ENCODE measurements at regions not wholly inside any gene's neighbourhood (a gene's known extent, or its start where the extent isn't known, plus 50 kb on each side); places are given as distances from the start of the nearest gene placed in this dataset.
"Not testable (repeated sequence)": the region's sequence is repeated elsewhere in the genome, so short reads cannot be mapped to it uniquely, and the experiment has no call there.

DNA sequence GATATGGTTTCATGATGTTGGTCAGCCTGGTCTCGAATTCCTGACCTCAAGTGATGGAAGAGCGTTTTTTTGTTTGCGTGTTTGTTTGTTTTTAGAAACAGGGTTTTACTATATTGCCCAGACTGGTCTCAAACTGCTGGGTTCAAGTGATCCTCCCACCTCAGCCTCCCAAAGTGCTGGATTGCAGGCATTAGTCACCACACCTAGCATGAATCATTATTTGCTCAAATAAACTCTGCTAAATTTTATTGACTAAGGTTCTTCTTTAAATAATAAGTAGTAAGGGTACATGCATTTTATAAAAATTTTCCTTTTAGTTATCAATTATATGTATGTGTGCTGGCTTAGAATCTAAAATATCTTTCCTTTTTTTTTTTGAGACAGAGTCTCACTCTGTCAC is 52.9 kb downstream of the ZBTB9 start:
- peaks cover 2% of the 10 kb centered on the region for H3K27me3 Mint-ChIP-seq
- H3K27ac Mint-ChIP-seq: no peak overlapping the region
- no peak for DNase-seq (ENCODE audit: low spot score in 2 of 2)
- peaks cover 11% of the 10 kb centered on the region for H3K4me1 Mint-ChIP-seq
- no peak overlapping the region for H3K4me3 Mint-ChIP-seq
- no peaks in the 10 kb centered on the region for H3K36me3 Mint-ChIP-seq
- no peaks in the 10 kb centered on the region for H3K9me3 Mint-ChIP-seq
- no peak for ATAC-seq (ENCODE audit: low read depth)

DNA sequence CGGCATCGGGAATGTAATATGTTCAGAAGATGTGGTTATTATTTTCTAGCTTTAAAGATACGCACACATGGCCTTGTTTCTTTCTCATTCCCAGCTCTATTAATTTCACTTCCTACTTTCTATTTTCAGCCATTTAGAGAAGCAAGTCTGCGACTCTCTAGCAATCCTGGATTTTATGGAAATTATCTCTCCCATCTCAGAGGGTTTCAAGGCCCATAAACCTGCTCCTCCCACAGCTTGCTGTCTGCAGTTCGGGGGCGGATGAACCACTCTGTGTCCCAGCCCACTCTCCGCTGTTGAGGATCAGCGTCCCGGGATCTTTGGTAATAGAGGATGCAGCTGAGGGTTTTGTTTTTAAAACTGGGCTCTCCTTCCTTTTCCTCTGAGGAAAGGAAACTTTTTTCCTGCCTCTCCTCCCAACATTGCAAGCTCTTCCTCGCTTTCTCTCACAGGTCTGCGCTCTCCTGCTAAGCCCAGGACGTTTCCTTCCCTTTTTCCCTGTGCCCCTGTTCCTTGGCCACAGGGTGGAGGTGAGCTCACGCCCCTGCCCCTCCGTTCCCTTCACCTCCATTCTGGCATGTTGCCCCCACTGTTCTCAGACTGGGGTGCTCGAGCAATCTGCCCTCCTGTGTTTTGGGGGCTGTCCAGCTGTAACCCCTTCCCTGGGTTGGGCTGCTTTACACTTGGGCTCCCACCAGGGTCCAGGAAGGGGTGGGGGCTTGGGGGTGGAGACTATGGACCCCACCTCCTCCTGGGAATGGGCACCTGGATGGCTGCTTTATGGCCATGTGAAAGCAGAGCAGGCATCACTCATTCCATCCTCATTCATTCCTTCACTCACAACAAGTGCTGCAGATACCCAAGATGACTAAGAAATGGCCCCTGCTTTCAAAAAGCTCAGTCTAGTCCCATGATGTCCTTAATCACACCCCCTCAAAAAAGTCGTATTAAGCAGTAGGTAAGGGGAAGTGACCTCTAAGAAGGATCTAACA is 54.9 kb downstream of the ZBTB9 start:
- Mint-ChIP-seq H3K4me3 (peak overlapping the region; percentile 52), H3K36me3 (no peaks in the 10 kb centered on the region), H3K27me3 (peaks cover 3% of the 10 kb centered on the region), H3K4me1 (peaks cover 11% of the 10 kb centered on the region), H3K9me3 (no peaks in the 10 kb centered on the region), H3K27ac (peak overlapping the region; percentile 32)
- ATAC-seq (ENCODE audit: low read depth) (peak; percentile 62), DNase-seq (ENCODE audit: low spot score in 2 of 2) (no peak)

DNA sequence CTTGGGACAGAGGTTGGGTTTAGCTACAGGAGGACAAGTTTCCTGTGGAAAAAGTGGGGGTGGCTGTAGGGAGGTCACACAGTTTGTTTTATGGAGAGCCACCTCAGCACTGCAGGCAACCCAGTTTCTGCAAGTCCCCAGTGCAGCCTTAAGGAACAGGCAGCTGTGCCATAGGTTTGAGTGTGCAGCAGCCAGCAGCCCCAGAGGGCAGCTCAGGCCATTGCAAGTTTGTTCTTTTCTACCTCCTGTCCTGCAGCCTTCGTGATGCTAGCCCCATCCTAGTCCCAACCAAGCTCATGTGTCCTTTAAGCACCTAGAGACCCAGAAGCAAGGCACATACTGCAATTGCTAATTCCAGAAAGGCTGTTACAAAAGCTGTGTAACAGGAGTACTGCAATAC is 58.8 kb downstream of the ZBTB9 start:
- peaks cover 3% of the 10 kb centered on the region for H3K27me3 Mint-ChIP-seq
- H3K36me3 Mint-ChIP-seq: no peaks in the 10 kb centered on the region
- no peak overlapping the region for H3K27ac Mint-ChIP-seq
- peak; percentile 45 for ATAC-seq (ENCODE audit: low read depth)
- H3K4me1 Mint-ChIP-seq: peaks cover 11% of the 10 kb centered on the region
- no peak for DNase-seq (ENCODE audit: low spot score in 2 of 2)
- H3K4me3 Mint-ChIP-seq: no peak overlapping the region
- H3K9me3 Mint-ChIP-seq: no peaks in the 10 kb centered on the region

DNA sequence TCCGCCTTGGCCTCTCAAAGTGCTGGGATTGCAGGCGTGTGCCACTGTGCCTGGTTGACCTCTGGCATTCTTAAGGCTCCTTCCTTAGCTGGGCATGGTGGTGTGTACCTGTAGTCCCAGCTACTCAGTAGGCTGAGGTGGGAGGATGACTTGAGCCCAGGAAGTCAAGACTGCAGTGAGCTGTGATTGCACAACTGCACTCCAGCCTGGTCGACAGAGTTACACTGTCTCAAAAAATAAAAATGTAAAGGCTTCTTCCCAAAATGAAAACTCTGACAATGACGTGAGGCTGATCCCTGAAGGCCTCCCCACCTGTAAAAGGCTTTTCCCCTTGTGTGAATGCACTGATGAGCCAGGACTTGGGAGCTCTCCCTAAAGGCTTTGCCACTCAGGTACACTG is 62.4 kb downstream of the ZBTB9 start:
- no peaks in the 10 kb centered on the region for H3K4me1 Mint-ChIP-seq
- H3K9me3 Mint-ChIP-seq: no peaks in the 10 kb centered on the region
- H3K4me3 Mint-ChIP-seq: no peak overlapping the region
- DNase-seq (ENCODE audit: low spot score in 2 of 2) (no peak), ATAC-seq (ENCODE audit: low read depth) (no peak)
- no peaks in the 10 kb centered on the region for H3K36me3 Mint-ChIP-seq
- no peak overlapping the region for H3K27ac Mint-ChIP-seq
- H3K27me3 Mint-ChIP-seq: peaks cover 3% of the 10 kb centered on the region

DNA sequence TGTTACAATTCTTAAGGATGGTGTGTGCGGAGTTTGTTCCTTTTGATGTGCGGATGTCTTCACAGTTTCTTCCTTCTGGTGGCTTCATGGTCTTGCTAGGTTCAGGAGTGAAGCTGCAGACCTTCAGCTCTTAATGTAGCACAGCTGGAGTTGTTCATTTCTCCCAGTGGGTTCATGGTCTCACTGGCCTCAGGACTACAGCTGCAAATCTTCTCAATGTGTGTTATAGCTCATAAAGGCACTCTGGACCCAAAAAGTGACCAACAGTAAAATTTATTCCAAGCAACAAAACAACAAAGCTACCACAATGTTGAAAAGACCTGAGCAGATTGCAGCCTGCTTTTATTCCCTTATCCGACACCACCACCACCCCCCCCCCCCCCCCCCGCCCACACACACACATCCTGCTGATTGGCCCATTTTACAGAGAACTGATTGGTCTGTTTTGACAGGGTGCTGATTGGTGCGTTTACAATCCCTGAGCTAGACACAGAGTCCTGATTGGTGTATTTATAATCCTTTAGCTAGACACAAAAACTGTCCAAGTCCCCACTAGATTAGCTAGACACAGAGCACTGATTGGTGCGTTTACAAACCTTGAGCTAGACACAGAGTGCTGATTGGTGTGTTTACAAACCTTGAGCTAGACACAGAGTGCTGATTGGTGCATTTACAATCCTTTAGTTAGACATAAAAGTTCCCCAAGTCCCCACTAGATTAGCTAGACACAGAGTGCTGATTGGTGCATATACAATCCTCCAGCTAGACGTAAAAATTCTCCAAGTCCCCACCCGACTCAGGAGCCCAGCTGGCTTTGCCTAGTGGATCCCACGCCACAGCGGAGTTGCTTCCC is 59.2 kb downstream of the BAK1 start:
- H3K36me3 Mint-ChIP-seq; H3K4me3 Mint-ChIP-seq; H3K9me3 Mint-ChIP-seq; H3K4me1 Mint-ChIP-seq; DNase-seq (ENCODE audit: low spot score in 2 of 2); H3K27me3 Mint-ChIP-seq; ATAC-seq (ENCODE audit: low read depth); H3K27ac Mint-ChIP-seq: not testable (repeated sequence)

DNA sequence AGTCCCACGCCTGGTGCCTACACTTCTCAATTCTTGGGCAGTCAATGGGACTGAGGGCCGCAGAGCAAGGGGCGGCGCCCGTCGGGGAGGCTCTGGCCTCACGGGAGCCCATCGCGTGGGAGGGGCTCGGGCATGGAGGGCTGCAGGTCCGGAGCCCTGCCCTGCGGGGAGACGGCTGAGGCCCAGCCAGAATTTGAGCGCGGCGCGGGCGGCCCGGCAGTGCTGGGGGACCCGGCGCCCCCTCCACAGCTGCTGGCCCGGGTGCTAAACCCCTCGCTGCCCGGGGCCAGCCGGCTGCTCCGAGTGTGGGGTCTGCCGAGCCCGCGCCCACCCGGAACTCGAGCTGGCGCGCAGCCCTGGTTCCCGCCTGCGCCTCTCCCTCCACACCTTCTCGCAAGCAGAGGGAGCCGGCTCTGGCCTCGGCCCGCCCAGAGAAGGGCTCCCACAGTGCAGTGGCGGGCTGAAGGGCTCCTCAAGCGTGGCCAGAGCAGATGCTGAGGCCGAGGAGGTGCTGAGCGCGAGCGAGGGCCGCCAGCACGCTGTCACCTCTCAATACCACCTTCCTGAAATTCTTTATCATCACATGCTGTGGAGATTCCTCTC is 58.5 kb downstream of the BAK1 start:
- ATAC-seq (ENCODE audit: low read depth): no peak
- Mint-ChIP-seq H3K9me3 (no peaks in the 10 kb centered on the region), H3K36me3 (no peaks in the 10 kb centered on the region), H3K27ac (no peak overlapping the region), H3K4me1 (no peaks in the 10 kb centered on the region), H3K27me3 (peaks cover 2% of the 10 kb centered on the region), H3K4me3 (no peak overlapping the region)
- DNase-seq (ENCODE audit: low spot score in 2 of 2): no peak
